ENCODE measurements at regions not wholly inside any gene's neighbourhood (a gene's known extent, or its start where the extent isn't known, plus 50 kb on each side); places are given as distances from the start of the nearest gene placed in this dataset.

DNA sequence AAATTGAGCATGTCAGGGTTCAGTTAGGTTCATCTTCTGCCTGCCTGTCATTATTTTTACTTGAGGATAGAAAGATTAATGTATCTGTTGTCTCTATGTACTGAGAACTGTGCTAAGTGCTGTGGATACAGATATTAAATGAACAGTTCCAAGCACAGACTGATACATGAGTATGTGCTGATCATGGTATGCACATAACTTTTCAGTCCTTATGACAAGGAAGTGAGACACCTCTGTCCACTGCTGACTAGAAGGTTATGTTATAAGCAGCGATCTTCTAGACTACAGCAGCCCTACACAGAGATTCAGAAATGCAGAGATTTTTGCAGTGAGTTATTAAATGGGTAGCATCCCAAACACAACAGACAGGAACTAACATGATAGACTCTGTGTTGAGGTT is 335.6 kb upstream of the MTNR1B start:
- H3K4me3 ChIP-seq, result no peak overlapping the region
- no peak for ATAC-seq
- 39 to 70% methylated on average over 1 of the region's 1 CpG for WGBS, 2 donors

DNA sequence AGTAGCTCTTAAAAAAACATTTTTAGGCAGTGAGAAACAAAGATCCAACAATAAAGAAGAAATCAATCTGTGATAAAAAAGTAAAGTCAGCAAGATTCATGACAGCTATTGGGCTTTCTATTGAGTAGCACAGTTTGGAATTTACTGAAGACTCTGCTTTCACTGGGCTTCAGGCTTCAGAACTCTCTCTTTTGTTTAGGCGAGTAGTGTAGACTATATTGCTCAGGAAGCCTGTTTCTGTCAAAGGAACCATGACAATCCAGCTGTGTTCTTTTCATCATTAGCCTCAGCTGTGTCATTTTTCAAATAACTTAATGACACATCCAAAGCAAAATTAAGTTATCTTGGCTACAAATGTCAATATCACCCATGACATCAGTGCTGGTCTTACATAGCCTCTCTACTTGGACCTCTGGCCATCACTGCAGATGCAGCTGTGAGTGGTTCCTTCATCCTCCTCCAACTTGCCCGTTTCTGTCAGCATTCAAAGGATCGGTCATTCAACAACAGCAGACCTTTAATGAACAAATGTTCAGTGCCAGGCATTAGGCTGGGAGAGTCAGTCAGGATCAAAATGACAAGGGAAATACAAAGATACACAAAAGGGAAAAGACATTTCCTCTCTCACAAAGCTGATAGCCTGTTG is 332.8 kb upstream of the MTNR1B start:
- intact Hi-C loops (cut with DNase I), result no loop called here
- H3K4me3 ChIP-seq, result no peak overlapping the region
- no peaks in the 10 kb centered on the region for H3K9me3 ChIP-seq
- H3K27ac ChIP-seq, result no peak overlapping the region
- 53 to 63% methylated on average over 3 of the region's 3 CpGs for WGBS, 2 donors
- DNase-seq (no peak), ATAC-seq (no peak)
- H3K27me3 ChIP-seq, result no peaks in the 10 kb centered on the region
- no peak for TF ChIP-seq POLR2A (IDR thresholded peaks at IDR 0.05)
- TF ChIP-seq, protein P1, sequence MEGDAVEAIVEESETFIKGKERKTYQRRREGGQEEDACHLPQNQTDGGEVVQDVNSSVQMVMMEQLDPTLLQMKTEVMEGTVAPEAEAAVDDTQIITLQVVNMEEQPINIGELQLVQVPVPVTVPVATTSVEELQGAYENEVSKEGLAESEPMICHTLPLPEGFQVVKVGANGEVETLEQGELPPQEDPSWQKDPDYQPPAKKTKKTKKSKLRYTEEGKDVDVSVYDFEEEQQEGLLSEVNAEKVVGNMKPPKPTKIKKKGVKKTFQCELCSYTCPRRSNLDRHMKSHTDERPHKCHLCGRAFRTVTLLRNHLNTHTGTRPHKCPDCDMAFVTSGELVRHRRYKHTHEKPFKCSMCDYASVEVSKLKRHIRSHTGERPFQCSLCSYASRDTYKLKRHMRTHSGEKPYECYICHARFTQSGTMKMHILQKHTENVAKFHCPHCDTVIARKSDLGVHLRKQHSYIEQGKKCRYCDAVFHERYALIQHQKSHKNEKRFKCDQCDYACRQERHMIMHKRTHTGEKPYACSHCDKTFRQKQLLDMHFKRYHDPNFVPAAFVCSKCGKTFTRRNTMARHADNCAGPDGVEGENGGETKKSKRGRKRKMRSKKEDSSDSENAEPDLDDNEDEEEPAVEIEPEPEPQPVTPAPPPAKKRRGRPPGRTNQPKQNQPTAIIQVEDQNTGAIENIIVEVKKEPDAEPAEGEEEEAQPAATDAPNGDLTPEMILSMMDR (IDR thresholded peaks at IDR 0.05), result no peak
- no peaks in the 10 kb centered on the region for H3K4me1 ChIP-seq
- H3K36me3 ChIP-seq (replicated peaks in 1 of 2; ENCODE audit: insufficient read depth in 1 of 2, low read depth in 2 of 2), result no peaks in the 10 kb centered on the region

More for the DNA sequence above, 335.6 kb upstream of the MTNR1B start:
- H3K9me3 ChIP-seq, result no peaks in the 10 kb centered on the region
- no peaks in the 10 kb centered on the region for H3K36me3 ChIP-seq (replicated peaks in 1 of 2; ENCODE audit: insufficient read depth in 1 of 2, low read depth in 2 of 2)
- no peaks in the 10 kb centered on the region for H3K4me1 ChIP-seq
- intact Hi-C loops (cut with DNase I), result no loop called here
- TF ChIP-seq POLR2A (IDR thresholded peaks at IDR 0.05), result no peak
- TF ChIP-seq, protein P1 (IDR thresholded peaks at IDR 0.05), result no peak
- DNase-seq, result no peak
- H3K27ac ChIP-seq, result no peak overlapping the region
- no peaks in the 10 kb centered on the region for H3K27me3 ChIP-seq

DNA sequence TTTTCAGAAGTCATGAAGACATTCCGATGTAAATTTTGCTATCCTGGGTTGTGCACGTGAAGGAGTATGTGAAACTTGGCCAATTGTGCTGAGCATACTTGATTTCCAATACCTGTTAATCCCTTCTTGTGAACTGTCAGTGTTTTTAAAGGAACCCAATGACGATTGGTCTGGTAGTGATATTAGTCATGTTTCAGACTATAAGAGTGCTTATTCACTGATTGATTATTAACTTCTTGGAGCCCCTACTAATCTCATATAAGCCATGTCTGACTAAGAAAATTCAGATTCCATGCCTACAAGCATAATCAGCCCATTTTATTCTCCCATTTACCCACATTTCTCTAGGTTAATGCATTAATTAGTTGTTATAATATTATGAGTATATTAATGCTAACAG is 330.8 kb upstream of the MTNR1B start:
- intact Hi-C loops (cut with DNase I), result no loop called here
- Histone ChIP-seq H3K27ac (no peak overlapping the region), H3K4me3 (no peak overlapping the region), H3K36me3 (replicated peaks in 1 of 2; ENCODE audit: insufficient read depth in 1 of 2, low read depth in 2 of 2) (no peaks in the 10 kb centered on the region), H3K4me1 (no peaks in the 10 kb centered on the region), H3K27me3 (no peaks in the 10 kb centered on the region), H3K9me3 (no peaks in the 10 kb centered on the region)
- 41 to 75% methylated on average over 3 of the region's 3 CpGs for WGBS, 2 donors
- DNase-seq (no peak), ATAC-seq (no peak)
- TF ChIP-seq POLR2A (IDR thresholded peaks at IDR 0.05), result no peak
- TF ChIP-seq, protein P1 (IDR thresholded peaks at IDR 0.05), result no peak

DNA sequence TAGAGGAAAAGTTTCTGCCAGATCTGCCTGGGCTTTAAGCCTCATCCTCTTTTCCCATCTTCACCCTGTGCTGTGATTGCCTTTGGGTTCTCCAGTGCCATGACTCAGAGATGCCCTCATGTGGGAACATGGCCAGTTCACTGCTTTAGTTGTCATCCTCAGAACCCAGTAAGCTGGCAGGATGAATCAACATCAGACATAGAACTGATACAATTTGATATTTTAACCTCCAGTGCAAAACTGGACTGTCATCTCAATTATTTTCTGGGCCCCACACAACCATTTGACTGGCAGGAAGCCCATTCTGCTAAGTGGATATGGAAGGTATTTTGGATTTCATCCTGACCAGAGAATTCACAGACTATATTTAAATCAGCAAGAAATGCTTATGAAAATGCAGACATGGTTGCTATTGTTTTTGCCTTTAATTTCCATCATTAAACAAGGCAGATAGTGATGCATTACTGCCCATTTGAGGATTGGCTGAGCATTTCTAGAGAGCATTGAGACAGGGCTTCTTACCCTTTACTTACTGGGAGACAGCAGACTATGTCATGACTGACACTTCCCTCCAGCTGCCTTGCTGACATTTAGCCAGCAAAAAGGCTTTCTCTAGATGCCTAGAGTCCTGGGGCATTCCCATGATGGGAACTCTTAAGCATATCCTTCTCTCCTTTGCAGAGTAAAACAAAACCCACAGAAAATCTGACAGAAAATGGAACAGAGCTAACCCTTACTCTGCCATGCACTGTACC is 327.1 kb upstream of the MTNR1B start:
- no peak overlapping the region for H3K4me3 ChIP-seq
- H3K36me3 ChIP-seq (replicated peaks in 1 of 2; ENCODE audit: insufficient read depth in 1 of 2, low read depth in 2 of 2), result no peaks in the 10 kb centered on the region
- TF ChIP-seq, protein P1 (IDR thresholded peaks at IDR 0.05), result no peak
- no peak for TF ChIP-seq POLR2A (IDR thresholded peaks at IDR 0.05)
- H3K27me3 ChIP-seq, result no peaks in the 10 kb centered on the region
- H3K27ac ChIP-seq, result no peak overlapping the region
- no peak for DNase-seq
- intact Hi-C loops (cut with DNase I), result no loop called here
- no peaks in the 10 kb centered on the region for H3K4me1 ChIP-seq
- no peaks in the 10 kb centered on the region for H3K9me3 ChIP-seq
- no peak for ATAC-seq

DNA sequence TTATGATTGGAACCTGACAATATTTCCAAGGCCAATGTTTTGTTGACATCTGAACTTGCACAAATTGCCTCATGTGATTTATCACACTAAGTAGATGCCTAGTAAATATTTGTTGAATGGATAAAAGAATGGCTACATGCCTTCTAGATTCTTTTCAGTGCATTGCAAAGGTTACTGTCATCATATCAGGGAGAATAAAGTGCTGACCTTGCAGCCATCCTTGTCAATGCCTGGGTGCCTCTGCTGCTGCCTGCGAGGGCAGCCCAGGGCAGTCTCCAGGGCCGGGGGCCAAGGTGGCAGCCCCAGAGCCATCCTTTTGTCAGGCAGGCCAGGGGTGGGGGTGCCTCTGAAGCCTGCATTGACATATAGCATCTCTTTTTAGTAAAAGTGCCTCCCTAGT is 325.6 kb upstream of the MTNR1B start:
- intact Hi-C loops (cut with DNase I), result no loop called here
- no peaks in the 10 kb centered on the region for H3K27me3 ChIP-seq
- H3K9me3 ChIP-seq, result no peaks in the 10 kb centered on the region
- ATAC-seq (no peak), DNase-seq (no peak)
- H3K4me3 ChIP-seq, result no peak overlapping the region
- WGBS, 2 donors, result 17 to 21% methylated on average over 2 of the region's 2 CpGs
- H3K4me1 ChIP-seq, result no peaks in the 10 kb centered on the region
- TF ChIP-seq POLR2A (IDR thresholded peaks at IDR 0.05), result no peak
- TF ChIP-seq, protein P1 (IDR thresholded peaks at IDR 0.05), result no peak
- no peaks in the 10 kb centered on the region for H3K36me3 ChIP-seq (replicated peaks in 1 of 2; ENCODE audit: insufficient read depth in 1 of 2, low read depth in 2 of 2)
- no peak overlapping the region for H3K27ac ChIP-seq

Measured in body of pancreas (tissue), 4 donors.